ENCODE measurements at regions not wholly inside any gene's neighbourhood (a gene's known extent, or its start where the extent isn't known, plus 50 kb on each side); places are given as distances from the start of the nearest gene placed in this dataset.

DNA sequence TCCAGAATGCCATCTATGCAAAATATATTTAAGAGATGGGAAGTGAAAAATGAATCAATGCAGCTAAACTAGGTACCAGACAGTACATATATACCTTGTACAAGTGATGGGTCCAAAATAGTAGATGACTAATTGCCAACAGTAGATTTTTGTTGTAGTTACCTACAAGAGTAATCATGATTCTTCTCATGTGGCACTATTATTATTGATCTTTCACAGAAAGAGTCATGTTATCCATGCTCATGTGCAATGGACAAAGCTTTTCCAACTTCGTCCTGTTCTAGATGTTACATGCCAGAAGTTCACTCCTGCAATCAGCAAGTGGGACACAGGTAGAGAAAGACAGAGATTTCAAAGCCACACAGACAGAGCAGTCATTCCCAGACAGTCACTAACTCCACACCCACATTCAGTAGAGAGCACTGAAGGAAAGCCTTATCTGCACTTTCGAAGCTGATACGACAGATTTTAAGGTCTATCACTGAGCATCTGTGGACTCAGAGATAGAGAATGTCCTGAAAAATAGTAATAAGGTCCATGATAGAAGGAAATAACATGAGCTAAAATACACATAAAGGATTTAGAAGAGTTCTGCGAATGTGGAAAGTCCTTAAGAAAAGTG, 101.6 kb upstream of the ITPRID2 start:
- TF ChIP-seq, protein P1, sequence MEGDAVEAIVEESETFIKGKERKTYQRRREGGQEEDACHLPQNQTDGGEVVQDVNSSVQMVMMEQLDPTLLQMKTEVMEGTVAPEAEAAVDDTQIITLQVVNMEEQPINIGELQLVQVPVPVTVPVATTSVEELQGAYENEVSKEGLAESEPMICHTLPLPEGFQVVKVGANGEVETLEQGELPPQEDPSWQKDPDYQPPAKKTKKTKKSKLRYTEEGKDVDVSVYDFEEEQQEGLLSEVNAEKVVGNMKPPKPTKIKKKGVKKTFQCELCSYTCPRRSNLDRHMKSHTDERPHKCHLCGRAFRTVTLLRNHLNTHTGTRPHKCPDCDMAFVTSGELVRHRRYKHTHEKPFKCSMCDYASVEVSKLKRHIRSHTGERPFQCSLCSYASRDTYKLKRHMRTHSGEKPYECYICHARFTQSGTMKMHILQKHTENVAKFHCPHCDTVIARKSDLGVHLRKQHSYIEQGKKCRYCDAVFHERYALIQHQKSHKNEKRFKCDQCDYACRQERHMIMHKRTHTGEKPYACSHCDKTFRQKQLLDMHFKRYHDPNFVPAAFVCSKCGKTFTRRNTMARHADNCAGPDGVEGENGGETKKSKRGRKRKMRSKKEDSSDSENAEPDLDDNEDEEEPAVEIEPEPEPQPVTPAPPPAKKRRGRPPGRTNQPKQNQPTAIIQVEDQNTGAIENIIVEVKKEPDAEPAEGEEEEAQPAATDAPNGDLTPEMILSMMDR (IDR thresholded peaks at IDR 0.05), result no peak
- TF ChIP-seq POLR2A (IDR thresholded peaks at IDR 0.05), result no peak

Measured in esophagus squamous epithelium (tissue), 4 donors.